GM21786 (cell line): ENCODE measurements at regions not wholly inside any gene's neighbourhood (a gene's known extent, or its start where the extent isn't known, plus 50 kb on each side); places are given as distances from the start of the nearest gene placed in this dataset.

Experiments
- ATAC-seq: cut with Tn5 transposase; IDR thresholded peaks from one replicate; pipeline ENCODE4 v1.9.1; 2021; ENCODE audit not compliant: unreplicated experiment

GRCh38 chr5:118228489-118228888, 759.9 kb downstream of the DTWD2 start:
- no peak for ATAC-seq

DNA sequence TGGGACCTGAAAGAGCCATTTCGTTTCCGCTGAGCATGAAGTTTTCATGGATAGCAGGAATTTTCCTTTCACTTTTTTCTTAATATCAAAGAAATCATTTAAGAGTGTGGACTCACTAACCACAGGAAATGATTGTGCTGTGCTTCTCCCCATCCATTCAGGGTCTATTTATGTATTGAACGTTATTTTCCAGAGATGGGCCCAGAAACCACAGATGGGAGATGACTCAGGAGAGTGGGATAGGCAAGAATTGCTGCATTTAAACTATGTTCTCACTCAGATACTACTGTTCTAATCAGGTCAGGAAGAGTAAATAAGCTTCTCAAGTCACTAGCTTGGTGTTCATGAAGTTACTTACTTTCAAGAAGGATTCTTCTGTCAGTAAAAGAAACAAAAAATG, 763.8 kb downstream of the DTWD2 start:
- ATAC-seq: no peak

GRCh38 chr5:118220556-118221195, 767.7 kb downstream of the DTWD2 start:
- no peak for ATAC-seq

DNA sequence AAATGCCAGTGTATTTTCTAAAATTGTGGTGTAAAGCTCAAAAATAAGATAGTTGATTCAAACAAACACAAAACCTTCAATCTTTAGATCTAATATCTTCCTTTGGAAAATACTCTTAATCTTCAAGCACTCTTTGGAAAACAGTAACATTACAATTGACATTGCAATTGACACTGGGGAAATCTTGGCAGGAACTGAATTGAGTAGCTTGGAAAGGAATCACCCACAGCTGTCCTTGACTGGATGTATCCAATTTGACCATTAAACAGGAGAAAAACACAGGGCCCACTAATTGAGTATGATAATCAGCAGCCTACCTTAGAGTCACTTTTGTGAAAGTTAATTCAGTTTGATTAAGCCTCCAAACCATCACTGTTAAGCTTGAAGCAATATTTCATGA, 776.7 kb downstream of the DTWD2 start:
- no peak for ATAC-seq

DNA sequence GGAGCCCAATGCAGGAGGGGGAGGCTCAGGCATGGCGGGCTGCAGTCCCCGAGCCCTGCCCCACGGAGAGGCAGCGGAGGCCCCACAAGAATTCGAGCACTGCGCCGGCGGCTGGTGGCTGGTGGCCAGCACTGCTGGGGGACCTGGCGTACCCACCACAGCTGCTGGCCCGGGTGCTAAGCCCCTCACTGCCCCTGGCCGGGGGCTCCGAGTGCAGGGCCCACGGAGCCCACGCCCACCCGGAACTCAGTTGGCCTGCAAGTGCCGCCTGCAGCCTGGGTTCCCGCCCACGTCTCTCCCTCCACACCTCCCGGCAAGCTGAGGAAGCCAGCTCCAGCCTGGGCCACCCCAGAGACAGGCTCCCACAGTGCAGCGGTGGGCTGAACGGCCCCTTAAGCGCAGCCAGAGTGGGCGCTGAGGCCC, 780.3 kb downstream of the DTWD2 start:
- ATAC-seq: no peak

DNA sequence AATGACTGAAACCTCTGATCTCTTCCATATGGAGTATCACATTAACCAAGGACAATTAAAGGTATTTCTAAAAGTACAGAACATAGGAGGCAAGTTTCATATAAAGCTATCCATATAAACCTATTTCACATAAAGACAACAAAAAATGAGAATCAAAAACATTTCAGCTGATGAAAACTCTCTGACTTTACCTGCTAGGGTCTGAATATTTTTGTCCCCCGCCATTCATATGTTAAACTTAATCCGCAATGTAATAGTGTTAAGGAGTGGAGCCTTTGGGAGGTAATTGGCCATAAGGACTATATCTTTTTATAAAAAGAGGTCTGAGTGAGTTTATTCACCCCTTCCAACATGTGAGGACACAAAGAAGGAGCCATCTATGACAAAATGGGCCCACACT, 788.5 kb downstream of the DTWD2 start:
- ATAC-seq: no peak

- no peak for ATAC-seq
Observed at GRCh38 chr5:118196229-118196628, 792.1 kb downstream of the DTWD2 start.

- no peak for ATAC-seq
Observed at GRCh38 chr5:118195211-118195610, 793.1 kb downstream of the DTWD2 start.

DNA sequence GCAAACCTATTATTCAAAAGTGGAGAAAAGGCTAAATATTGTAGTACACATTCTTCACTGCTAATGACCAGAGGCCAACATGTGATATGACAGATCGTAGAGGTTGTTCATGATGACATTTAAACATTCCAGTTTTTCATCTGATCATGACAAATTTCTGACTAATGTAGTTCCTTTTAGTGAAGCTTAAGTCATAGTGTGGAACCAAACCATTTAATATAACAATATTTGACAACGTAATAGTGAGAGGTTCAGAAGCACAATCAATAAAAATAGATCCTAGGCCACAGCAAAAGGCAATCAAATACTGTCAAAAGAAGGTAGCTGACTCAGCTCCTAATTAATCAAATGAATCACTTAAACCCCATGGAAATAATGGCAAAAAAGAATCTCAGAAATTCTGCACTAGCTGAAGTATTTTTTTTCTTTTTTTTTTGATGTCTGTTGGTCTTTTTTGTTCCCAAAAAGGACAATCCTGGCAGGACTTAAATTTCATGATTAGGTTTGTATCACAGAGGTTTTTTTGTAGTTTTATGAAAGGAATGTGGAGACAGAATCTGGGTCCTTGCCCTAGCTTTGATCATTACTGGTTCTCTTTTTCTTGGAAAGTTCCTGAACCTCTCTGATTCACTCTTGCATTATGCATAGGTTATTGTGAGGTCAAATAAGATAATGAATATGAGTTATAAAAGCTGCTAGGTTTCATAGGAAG, 795.0 kb downstream of the DTWD2 start:
- no peak for ATAC-seq

GRCh38 chr5:118185018-118185417, 803.3 kb downstream of the DTWD2 start:
- ATAC-seq: no peak

- no peak for ATAC-seq
Observed at GRCh38 chr5:118176146-118176545, 812.2 kb downstream of the DTWD2 start.

DNA sequence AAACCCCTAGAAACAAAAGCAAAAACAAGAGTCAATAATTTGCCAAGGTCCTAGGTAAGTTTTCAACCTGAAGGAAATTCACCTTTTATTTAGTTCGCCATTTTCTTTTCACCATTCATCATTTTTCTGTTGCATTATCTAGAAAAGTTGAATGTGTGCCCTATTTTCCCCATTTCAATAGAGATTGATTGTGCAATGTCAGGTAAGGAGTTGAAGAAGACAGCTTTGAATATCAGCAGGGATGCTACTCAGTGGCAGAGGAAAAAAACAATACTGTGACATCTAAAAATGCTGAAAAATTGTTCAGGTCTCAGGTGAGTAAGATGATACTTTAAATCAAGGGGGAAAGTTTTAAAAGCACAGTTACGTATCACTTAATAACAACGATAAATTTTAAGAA, 813.7 kb downstream of the DTWD2 start:
- no peak for ATAC-seq

DNA sequence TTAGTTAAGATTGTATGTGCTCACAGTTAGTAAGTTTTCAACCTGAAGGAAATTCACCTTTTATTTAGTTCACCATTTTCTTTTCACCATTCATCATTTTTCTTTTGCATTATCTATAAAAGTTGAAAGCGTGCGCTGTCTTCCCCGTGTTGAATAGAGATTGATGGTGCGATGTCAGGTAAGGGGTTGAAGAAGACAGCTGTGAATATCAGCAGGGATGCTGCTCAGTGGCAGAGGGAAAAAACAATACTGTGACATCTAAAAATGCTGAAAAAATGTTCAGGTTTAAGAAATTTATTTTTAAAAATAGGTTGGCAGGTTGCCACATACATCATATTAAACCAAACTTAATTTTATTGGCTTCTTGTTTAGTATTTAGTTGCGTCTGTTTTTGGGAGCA, 815.0 kb downstream of the DTWD2 start:
- ATAC-seq: no peak

DNA sequence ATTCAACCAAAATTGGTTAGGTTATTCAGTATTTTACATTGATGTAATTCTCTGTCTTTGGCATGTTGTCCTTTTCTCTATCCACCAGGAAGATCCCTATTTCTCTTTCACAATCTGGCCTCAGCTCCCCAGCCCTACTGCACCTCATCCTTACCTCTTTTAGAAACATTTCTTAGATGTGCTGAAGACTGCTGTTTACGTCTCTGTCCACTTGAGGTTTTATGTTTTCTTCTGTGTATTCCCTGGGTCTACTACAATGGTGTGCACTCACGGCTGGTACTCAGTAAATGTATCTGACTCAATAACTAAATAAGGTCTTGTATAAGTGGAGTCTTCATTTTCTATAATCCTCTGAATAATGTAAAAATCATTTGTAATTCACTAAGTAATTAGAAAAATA, 822.7 kb downstream of the DTWD2 start:
- no peak for ATAC-seq

DNA sequence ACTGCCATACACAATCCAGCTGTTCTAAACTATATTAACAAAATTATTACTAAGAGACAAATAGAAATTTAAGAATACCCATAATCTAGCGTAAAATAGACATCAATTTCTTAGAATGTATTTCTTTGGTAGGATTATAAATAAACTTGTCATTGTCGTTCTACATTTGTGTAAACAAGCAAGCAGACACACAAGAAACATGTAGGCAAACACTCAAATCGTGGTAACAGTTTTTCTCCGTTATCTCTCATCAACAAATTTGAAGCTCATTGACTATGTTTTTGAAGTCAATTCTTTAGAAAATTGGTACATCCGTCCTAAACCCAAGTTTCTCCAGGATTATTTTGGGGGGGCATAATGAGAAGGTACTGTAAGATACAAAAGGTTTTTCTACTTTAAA, 832.2 kb downstream of the DTWD2 start:
- no peak for ATAC-seq

- ATAC-seq: no peak
Observed at GRCh38 chr5:118146824-118147223, 841.5 kb downstream of the DTWD2 start.

GRCh38 chr5:118144540-118144939, 843.8 kb downstream of the DTWD2 start:
- ATAC-seq: no peak

- no peak for ATAC-seq
Observed at GRCh38 chr5:118139361-118139760, 849.0 kb downstream of the DTWD2 start.

DNA sequence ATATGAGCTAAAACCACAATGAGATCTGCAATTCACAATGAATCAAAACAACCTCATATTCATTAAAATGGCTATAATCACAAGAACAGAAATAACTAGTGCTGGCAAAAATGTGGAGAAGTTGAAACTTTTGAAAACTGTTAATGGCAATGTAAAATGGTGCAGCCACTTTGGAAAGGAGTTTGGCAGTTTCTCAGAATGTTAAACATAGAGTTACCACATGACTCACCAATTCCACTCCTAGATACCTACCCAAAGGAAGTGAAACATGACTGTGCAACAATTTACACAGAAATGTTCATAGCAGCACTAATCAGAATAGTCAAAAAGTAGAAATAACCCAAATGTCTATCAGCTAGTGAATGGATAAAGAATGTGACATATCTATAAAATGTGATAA, 862.2 kb downstream of the DTWD2 start:
- ATAC-seq: no peak

GRCh38 chr5:118125687-118126086, 862.7 kb downstream of the DTWD2 start:
- no peak for ATAC-seq

DNA sequence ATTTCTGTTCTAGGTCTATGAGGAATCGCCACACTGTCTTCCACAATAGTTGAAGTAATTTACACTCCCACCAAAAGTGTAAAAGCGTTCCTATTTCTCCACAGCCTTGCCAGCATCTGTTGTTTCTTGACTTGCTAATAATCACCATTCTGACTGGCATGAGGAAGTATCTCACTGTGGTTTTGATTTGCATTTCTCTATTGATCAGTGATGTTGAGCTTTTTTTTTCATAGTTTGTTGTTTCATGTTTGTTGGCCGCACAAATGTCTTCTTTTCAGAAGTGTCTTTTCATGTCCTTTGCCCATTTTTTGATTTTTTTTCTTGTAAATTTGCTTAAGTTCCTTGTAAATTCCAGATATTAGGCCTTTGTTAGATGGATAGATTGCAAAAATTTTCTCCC, 867.1 kb downstream of the DTWD2 start:
- ATAC-seq: no peak

GRCh38 chr5:118115791-118116190, 872.6 kb downstream of the DTWD2 start:
- ATAC-seq: no peak

GRCh38 chr5:118111956-118112355, 876.4 kb downstream of the DTWD2 start:
- no peak for ATAC-seq
